ENCODE measurements at regions not wholly inside any gene's neighbourhood (a gene's known extent, or its start where the extent isn't known, plus 50 kb on each side); places are given as distances from the start of the nearest gene placed in this dataset.

- TF ChIP-seq POLR2AphosphoS5 (IDR thresholded peaks at IDR 0.05; ENCODE audit: low read depth, low read length) (no peak), POLR2A (IDR thresholded peaks at IDR 0.05; ENCODE audit: low read depth, low read length) (no peak)
Observed at GRCh38 chr3:178369811-178370210, 166.4 kb upstream of the KCNMB2 start.

All from GM12891 (cell line).